ENCODE measurements at regions not wholly inside any gene's neighbourhood (a gene's known extent, or its start where the extent isn't known, plus 50 kb on each side); places are given as distances from the start of the nearest gene placed in this dataset.

DNA sequence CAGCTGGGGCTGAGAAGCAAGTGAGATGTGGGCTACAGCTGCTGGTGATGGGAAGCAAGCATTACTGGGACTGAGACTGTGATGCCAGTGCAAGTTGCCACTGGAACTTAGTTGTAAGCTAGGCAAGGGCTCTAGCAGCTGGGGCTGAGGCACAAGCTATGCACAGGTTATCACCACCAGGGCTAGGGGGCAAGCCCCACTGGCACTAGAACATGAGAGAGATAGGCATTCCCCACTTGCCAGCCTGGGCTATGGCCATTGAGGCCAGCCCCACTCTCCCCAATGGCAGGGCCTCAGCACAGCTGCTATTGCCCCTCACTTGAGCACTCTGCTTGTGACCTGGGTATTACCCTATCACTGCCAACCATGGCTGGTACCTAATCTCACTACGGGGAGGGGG is 130.8 kb upstream of the SMIM31 start:
- TF ChIP-seq, protein P1, sequence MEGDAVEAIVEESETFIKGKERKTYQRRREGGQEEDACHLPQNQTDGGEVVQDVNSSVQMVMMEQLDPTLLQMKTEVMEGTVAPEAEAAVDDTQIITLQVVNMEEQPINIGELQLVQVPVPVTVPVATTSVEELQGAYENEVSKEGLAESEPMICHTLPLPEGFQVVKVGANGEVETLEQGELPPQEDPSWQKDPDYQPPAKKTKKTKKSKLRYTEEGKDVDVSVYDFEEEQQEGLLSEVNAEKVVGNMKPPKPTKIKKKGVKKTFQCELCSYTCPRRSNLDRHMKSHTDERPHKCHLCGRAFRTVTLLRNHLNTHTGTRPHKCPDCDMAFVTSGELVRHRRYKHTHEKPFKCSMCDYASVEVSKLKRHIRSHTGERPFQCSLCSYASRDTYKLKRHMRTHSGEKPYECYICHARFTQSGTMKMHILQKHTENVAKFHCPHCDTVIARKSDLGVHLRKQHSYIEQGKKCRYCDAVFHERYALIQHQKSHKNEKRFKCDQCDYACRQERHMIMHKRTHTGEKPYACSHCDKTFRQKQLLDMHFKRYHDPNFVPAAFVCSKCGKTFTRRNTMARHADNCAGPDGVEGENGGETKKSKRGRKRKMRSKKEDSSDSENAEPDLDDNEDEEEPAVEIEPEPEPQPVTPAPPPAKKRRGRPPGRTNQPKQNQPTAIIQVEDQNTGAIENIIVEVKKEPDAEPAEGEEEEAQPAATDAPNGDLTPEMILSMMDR (conservative IDR thresholded peaks at IDR 0.05; ENCODE audit: low read length), result no peak
- no peak for TF ChIP-seq EZH2phosphoT487 (IDR thresholded peaks at IDR 0.05; ENCODE audit: borderline replicate concordance, low read depth, low read length)

Data from OCI-LY7 (cell line).